Omental fat pad (tissue), 3 donors: ENCODE measurements at regions not wholly inside any gene's neighbourhood (a gene's known extent, or its start where the extent isn't known, plus 50 kb on each side); places are given as distances from the start of the nearest gene placed in this dataset. TPM values are rescaled to one million over a fixed set of nuclear protein-coding genes. Genes with fewer than 3 reads are reported as not detected.

Source experiments
- ATAC-seq: fragments of 150-250 bp; one replicate; pipeline ENCODE4 v1.9.1; 2016; ENCODE audit warnings: mild to moderate bottlenecking, moderate library complexity; ENCODE audit not compliant: low FRiP score
- DNase-seq: peaks from one replicate; pipeline ENCODE4 v3.0.0-alpha.2; 2019; ENCODE audit warnings: low spot score
- small RNA-seq: library from RNA; depleted of rRNA; stranded (forward); fragments of <200 nt; gene quantifications from one replicate; pipeline ENCODE3, GENCODE V24; 2016
- TF ChIP-seq, protein P1 (sequence below), 3 donors: fragments of 450-650 bp; IDR thresholded peaks; one replicate each; pipeline ENCODE4 v1.5.1; 2016 to 2017; ENCODE audit warnings: antibody characterized with exemption in 3 of 3, mild to moderate bottlenecking in 3 of 3, moderate library complexity in 2 of 3

DNA sequence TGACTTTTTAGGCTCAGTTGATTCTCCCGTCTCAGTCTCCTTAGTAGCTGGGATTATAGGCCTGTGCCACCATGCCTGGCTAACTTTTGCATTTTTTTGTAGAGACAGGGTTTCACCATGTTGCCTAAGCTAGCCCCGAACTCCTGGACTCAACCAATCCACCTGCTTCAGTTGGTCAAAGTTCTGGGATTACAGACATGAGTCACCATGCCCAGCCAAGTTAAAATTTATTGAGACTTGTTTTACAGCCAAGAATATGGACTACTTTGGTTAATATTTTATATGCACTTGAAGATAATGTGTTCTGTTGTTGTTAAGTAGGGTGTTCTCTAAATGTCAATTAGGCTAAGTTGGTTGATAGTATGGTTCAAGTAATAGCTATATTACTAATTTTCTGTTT is 58.7 kb downstream of the CYTL1 start:
- DNase-seq (no peak), ATAC-seq (no peak)
- TF ChIP-seq, protein P1, sequence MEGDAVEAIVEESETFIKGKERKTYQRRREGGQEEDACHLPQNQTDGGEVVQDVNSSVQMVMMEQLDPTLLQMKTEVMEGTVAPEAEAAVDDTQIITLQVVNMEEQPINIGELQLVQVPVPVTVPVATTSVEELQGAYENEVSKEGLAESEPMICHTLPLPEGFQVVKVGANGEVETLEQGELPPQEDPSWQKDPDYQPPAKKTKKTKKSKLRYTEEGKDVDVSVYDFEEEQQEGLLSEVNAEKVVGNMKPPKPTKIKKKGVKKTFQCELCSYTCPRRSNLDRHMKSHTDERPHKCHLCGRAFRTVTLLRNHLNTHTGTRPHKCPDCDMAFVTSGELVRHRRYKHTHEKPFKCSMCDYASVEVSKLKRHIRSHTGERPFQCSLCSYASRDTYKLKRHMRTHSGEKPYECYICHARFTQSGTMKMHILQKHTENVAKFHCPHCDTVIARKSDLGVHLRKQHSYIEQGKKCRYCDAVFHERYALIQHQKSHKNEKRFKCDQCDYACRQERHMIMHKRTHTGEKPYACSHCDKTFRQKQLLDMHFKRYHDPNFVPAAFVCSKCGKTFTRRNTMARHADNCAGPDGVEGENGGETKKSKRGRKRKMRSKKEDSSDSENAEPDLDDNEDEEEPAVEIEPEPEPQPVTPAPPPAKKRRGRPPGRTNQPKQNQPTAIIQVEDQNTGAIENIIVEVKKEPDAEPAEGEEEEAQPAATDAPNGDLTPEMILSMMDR (IDR thresholded peaks at IDR 0.05) = no peak

DNA sequence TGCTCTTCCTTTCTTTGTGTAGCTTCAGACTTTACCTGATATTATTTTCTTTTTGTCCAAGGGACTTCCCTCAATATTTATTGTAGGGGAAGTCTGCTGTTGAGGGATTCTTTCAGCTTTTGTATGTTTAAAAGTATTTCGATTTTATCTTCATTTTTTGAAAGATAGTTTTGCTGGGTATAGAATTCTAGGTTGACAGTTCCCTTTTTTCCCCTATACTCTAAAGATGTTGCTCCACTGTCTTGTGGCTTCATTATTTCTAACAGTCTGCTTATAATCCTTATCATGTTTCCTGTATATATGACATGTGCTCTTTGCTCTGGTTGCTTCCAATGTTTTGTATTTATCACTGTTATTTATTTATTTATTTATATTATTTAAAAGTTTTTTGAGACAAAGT is 57.3 kb downstream of the CYTL1 start:
- DNase-seq = no peak
- TF ChIP-seq, protein P1 (IDR thresholded peaks at IDR 0.05) = no peak
- ATAC-seq = no peak

DNA sequence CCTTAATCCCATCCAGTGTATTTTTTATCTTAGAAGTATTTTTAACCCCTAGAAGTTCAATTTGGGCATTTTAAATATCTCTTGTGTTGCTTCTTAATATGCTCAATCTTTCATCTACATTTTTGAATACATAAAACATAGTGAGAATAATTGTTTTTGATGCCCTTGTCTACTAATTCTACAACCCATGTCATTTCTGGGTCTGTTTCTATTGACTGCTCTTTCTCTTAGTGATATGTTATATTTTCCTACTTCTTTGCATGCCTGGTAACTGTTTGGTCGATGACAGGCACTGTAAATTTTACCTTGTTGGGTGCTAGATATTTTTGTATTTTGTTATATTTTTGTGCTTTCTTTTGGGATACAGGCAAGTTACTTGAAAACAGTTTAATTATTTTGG is 56.3 kb downstream of the CYTL1 start:
- TF ChIP-seq, protein P1 (IDR thresholded peaks at IDR 0.05) = no peak
- DNase-seq (no peak), ATAC-seq (no peak)

Small RNA genes lying in the stretch of these regions (small RNA-seq; reads per million reads assigned to genes)
- gene RN7SKP113 = not detected
